Ascending aorta (tissue), 2 donors: ENCODE measurements at regions not wholly inside any gene's neighbourhood (a gene's known extent, or its start where the extent isn't known, plus 50 kb on each side); places are given as distances from the start of the nearest gene placed in this dataset.
"Not testable (repeated sequence)": the region's sequence is repeated elsewhere in the genome, so short reads cannot be mapped to it uniquely, and the experiment has no call there.

Source experiments
- DNase-seq, 2 donors: peaks; one replicate each; pipeline ENCODE4 v3.0.0-alpha.2; 2019; ENCODE audit warnings: low spot score in 2 of 2
- H3K27ac ChIP-seq, 2 donors: fragments of 200-600 bp; sonication (generic); one replicate each; pipeline ENCODE4 v1.5.1; 2016 to 2017; ENCODE audit warnings: mild to moderate bottlenecking in 1 of 2
- H3K27me3 ChIP-seq: fragments of 200-600 bp; sonication (generic); one replicate; pipeline ENCODE4 v1.5.1; 2017
- H3K36me3 ChIP-seq, 2 donors: fragments of 200-600 bp; sonication (generic); one replicate each; pipeline ENCODE4 v1.5.1; 2016
- H3K4me1 ChIP-seq, 2 donors: fragments of 200-600 bp; sonication (generic); one replicate each; pipeline ENCODE4 v1.5.1; 2016 to 2017; ENCODE audit warnings: mild to moderate bottlenecking in 1 of 2
- H3K4me3 ChIP-seq, 2 donors: fragments of 200-600 bp; sonication (generic); one replicate each; pipeline ENCODE4 v1.5.1; 2016 to 2017; ENCODE audit warnings: mild to moderate bottlenecking in 1 of 2
- H3K9me3 ChIP-seq, 2 donors: fragments of 200-600 bp; sonication (generic); one replicate each; pipeline ENCODE4 v1.5.1; 2016
- CTCF ChIP-seq, 3 experiments: fragments of 200-600 bp in 2 of 3; fragments of 450-650 bp in 1 of 3; sonication (generic) in 2 of 3; IDR thresholded peaks; one replicate each; pipeline ENCODE4 v1.5.1; 2016 to 2019; ENCODE audit warnings: antibody characterized with exemption in 3 of 3, mild to moderate bottlenecking in 1 of 3, moderate library complexity in 1 of 3
- intact Hi-C: fragments of 100-400 bp; cut with DNase I; formaldehyde crosslinking; loops from one replicate; pipeline ENCODE4 v1.15.1; 2023

- Histone ChIP-seq H3K4me1 (no peaks in the 10 kb centered on the region), H3K27me3 (no peaks in the 10 kb centered on the region), H3K4me3 (no peak overlapping the region), H3K27ac (no peak overlapping the region), H3K9me3 (no peaks in the 10 kb centered on the region), H3K36me3 (no peaks in the 10 kb centered on the region)
- no peak for TF ChIP-seq CTCF (IDR thresholded peaks at IDR 0.05)
- no peak for DNase-seq
- intact Hi-C loops, result no loop called here
These were observed 189.3 kb upstream of the CTNND2 start for GRCh38 chr5:12093586-12093985.

DNA sequence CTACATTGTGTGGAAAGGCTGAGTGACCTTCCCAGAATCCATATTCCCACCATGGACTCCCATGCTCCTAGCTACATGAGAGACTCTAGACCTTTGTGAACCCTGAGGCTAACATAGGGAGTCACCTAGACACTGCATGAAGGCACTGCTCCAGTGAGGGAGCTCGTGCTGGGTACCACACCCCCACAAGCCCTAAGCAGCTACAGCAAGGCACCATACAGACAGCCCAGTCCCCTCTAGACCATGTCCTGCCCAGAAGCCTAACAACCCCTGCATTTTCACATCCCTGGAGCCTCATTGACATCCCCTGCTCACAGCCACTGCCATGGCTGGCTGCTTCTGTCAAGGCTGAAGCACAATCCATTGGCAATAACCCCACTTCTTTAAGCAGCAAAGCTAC, 176.5 kb upstream of the CTNND2 start:
- no peaks in the 10 kb centered on the region for H3K27me3 ChIP-seq
- no peak overlapping the region for H3K27ac ChIP-seq
- no peak for TF ChIP-seq CTCF (IDR thresholded peaks at IDR 0.05)
- no peaks in the 10 kb centered on the region for H3K36me3 ChIP-seq
- H3K4me3 ChIP-seq, result no peak overlapping the region
- intact Hi-C loops, result no loop called here
- H3K4me1 ChIP-seq, result no peaks in the 10 kb centered on the region
- no peak for DNase-seq
- peaks cover 0 to 6% of the 10 kb centered on the region in 2 donors for H3K9me3 ChIP-seq

GRCh38 chr5:12078286-12078685, 174.0 kb upstream of the CTNND2 start:
- H3K27me3 ChIP-seq, H3K9me3 ChIP-seq, H3K4me3 ChIP-seq, H3K27ac ChIP-seq, DNase-seq, H3K4me1 ChIP-seq, H3K36me3 ChIP-seq, intact Hi-C loops: not testable (repeated sequence)

DNA sequence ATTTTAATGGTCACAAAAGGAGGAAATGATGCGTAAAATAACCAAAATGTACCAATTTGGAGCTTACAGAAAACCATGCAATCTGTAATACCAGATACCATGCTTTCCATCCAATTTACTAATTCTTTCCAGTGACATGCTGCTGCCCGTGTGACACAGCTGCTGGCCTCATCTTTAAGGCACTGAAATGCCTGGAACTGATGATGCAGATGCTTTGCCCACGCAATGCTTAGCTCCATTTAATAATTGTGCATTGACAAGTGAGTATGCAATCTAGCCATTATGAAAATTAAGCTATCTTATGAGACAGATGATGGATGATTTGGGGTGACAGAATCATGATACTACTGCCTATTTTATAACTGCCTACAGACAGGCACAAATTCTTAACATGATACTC, 169.2 kb upstream of the CTNND2 start:
- intact Hi-C loops, result no loop called here
- Histone ChIP-seq H3K9me3 (no peaks in the 10 kb centered on the region), H3K27ac (no peak overlapping the region), H3K4me1 (no peaks in the 10 kb centered on the region), H3K36me3 (no peaks in the 10 kb centered on the region), H3K27me3 (no peaks in the 10 kb centered on the region), H3K4me3 (no peak overlapping the region)
- no peak for TF ChIP-seq CTCF (IDR thresholded peaks at IDR 0.05)
- DNase-seq, result no peak

GRCh38 chr5:12072441-12072840, 168.2 kb upstream of the CTNND2 start:
- no peaks in the 10 kb centered on the region for H3K4me1 ChIP-seq
- H3K36me3 ChIP-seq, result no peaks in the 10 kb centered on the region
- H3K9me3 ChIP-seq, result no peaks in the 10 kb centered on the region
- H3K27ac ChIP-seq, result no peak overlapping the region
- DNase-seq, result no peak
- H3K27me3 ChIP-seq, result no peaks in the 10 kb centered on the region
- intact Hi-C loops, result no loop called here
- H3K4me3 ChIP-seq, result no peak overlapping the region
- no peak for TF ChIP-seq CTCF (IDR thresholded peaks at IDR 0.05)

GRCh38 chr5:12071455-12071854, 167.2 kb upstream of the CTNND2 start:
- no peak for DNase-seq

More at GRCh38 chr5:12071455-12071854, 167.2 kb upstream of the CTNND2 start:
- Histone ChIP-seq H3K27ac (no peak overlapping the region), H3K4me1 (no peaks in the 10 kb centered on the region), H3K9me3 (no peaks in the 10 kb centered on the region), H3K4me3 (no peak overlapping the region), H3K36me3 (no peaks in the 10 kb centered on the region), H3K27me3 (no peaks in the 10 kb centered on the region)
- TF ChIP-seq CTCF (IDR thresholded peaks at IDR 0.05), result no peak
- intact Hi-C loops, result no loop called here
